SK-N-SH (cell line): ENCODE measurements at regions not wholly inside any gene's neighbourhood (a gene's known extent, or its start where the extent isn't known, plus 50 kb on each side); places are given as distances from the start of the nearest gene placed in this dataset.

Experiments
- CTCF ChIA-PET: fragments of 300-600, 350-600 bp; formaldehyde crosslinking; extraction: SDS; loops from one replicate; lab custom pipeline; 2021; lab: Yijun Ruan, JAX
- POLR2A ChIA-PET: fragments of 350-600 bp; sonication (Branson Sonifier 250); formaldehyde crosslinking; extraction: SDS; loops from one replicate; lab custom pipeline; 2020; ENCODE audit warnings: antibody characterized with exemption, inconsistent platforms; lab: Yijun Ruan, JAX
- DNase-seq: peaks from one replicate; pipeline ENCODE4 v3.0.0; 2012
- H2AFZ ChIP-seq: fragments of 200-600 bp; sonication (generic); 2 replicates; pipeline ENCODE4 v1.8.1; 2016; ENCODE audit warnings: antibody characterized with exemption, mild to moderate bottlenecking, low read depth
- H3F3A ChIP-seq: fragments of 200-600 bp; sonication (generic); replicated peaks from 2 replicates; pipeline ENCODE3; 2016; ENCODE audit warnings: antibody characterized with exemption, mild to moderate bottlenecking; ENCODE audit not compliant: insufficient read depth
- H3K27ac ChIP-seq, 2 experiments: fragments of 200-500 bp in 1 of 2; fragments of 200-600 bp in 1 of 2; sonication (Bioruptor generic) in 1 of 2; sonication (generic), shearing (Covaris generic) in 1 of 2; 2 replicates each; pipeline versions ENCODE4 v1.5.1 to v1.6.1; 2014 to 2016; ENCODE audit warnings: low read depth in 2 of 2, inconsistent platforms in 1 of 2, low read length in 1 of 2, mild to moderate bottlenecking in 1 of 2, mixed read lengths in 1 of 2
- H3K27me3 ChIP-seq: fragments of 200-600 bp; sonication (generic), shearing (Covaris generic); 2 replicates; pipeline ENCODE4 v1.6.1; 2016; ENCODE audit warnings: mixed run types; ENCODE audit not compliant: insufficient read depth
- H3K36me3 ChIP-seq, 2 experiments: fragments of 200-500 bp in 1 of 2; fragments of 200-600 bp in 1 of 2; sonication (Bioruptor generic) in 1 of 2; sonication (generic) in 1 of 2; replicated peaks in 1 of 2; 2 replicates each; pipeline versions ENCODE3 to v1.5.1; 2014 to 2016; ENCODE audit warnings: low read length in 1 of 2, mild to moderate bottlenecking in 1 of 2; ENCODE audit not compliant: insufficient read depth in 2 of 2, control insufficient read depth in 1 of 2
- H3K4me1 ChIP-seq, 2 experiments: fragments of 200-500 bp in 1 of 2; fragments of 200-600 bp in 1 of 2; sonication (Bioruptor generic) in 1 of 2; sonication (generic), shearing (Covaris generic) in 1 of 2; 2 replicates each; pipeline versions ENCODE4 v1.5.1 to v1.6.1; 2014 to 2016; ENCODE audit warnings: low read depth in 1 of 2, low read length in 1 of 2, mixed run types in 1 of 2; ENCODE audit not compliant: insufficient read depth in 2 of 2, control insufficient read depth in 1 of 2
- H3K4me2 ChIP-seq: fragments of 200-600 bp; sonication (generic), shearing (Covaris generic); 2 replicates; pipeline ENCODE4 v1.6.1; 2017; ENCODE audit warnings: mixed run types
- H3K4me3 ChIP-seq, 2 experiments: fragments of 200-500 bp in 1 of 2; fragments of 200-600 bp in 1 of 2; sonication (Bioruptor generic) in 1 of 2; sonication (generic), shearing (Covaris generic) in 1 of 2; 2 replicates each; pipeline versions ENCODE4 v1.5.1 to v1.8.1; 2014 to 2016; ENCODE audit warnings: low read depth in 2 of 2, inconsistent platforms in 1 of 2, low read length in 1 of 2, mild to moderate bottlenecking in 1 of 2, mixed read lengths in 1 of 2, moderate library complexity in 1 of 2
- H3K79me2 ChIP-seq: fragments of 200-600 bp; sonication (generic); 2 replicates; pipeline ENCODE4 v1.8.1; 2017; ENCODE audit warnings: mild to moderate bottlenecking; ENCODE audit not compliant: insufficient read depth
- H3K9ac ChIP-seq: fragments of 200-600 bp; sonication (generic); 2 replicates; pipeline ENCODE4 v1.6.1; 2017; ENCODE audit warnings: mixed run types
- H3K9me2 ChIP-seq: fragments of 200-600 bp; sonication (generic); 2 replicates; pipeline ENCODE4 v1.6.1; 2017; ENCODE audit warnings: mixed run types
- H3K9me3 ChIP-seq: fragments of 200-600 bp; sonication (generic); 2 replicates; pipeline ENCODE4 v1.6.1; 2017; ENCODE audit warnings: mixed run types, mild to moderate bottlenecking, moderate library complexity
- H4K20me1 ChIP-seq: fragments of 200-600 bp; sonication (generic); 2 replicates; pipeline ENCODE4 v1.6.1; 2017; ENCODE audit warnings: mild to moderate bottlenecking, mixed run types; ENCODE audit not compliant: insufficient read depth
- CHD2 ChIP-seq: fragments of 150-350 bp; IDR thresholded peaks from 2 replicates; pipeline ENCODE4 v1.6.1; 2018; ENCODE audit warnings: low read length; ENCODE audit not compliant: partially characterized antibody
- CTCF ChIP-seq: fragments of 200-600 bp; sonication (generic); IDR thresholded peaks from 2 replicates; pipeline ENCODE4 v1.6.1; 2017; ENCODE audit warnings: antibody characterized with exemption, mild to moderate bottlenecking, moderate library complexity
- EP300 ChIP-seq, 2 experiments: IDR thresholded peaks; 2 replicates each; pipeline versions ENCODE4 v1.4.0 to v1.6.1; 2012; ENCODE audit warnings: borderline replicate concordance in 1 of 2, low read depth in 1 of 2, low read length in 1 of 2
- FOXJ3 ChIP-seq: sonication (generic); formaldehyde crosslinking; IDR thresholded peaks from 2 replicates; pipeline ENCODE4 v1.5.1; 2020; ENCODE audit warnings: mild to moderate bottlenecking, missing genetic modification reagents
- GABPA ChIP-seq: IDR thresholded peaks from 2 replicates; pipeline ENCODE4 v1.4.0; 2012; ENCODE audit warnings: low read depth, mild to moderate bottlenecking
- JUND ChIP-seq: IDR thresholded peaks from 2 replicates; pipeline ENCODE4 v1.4.0; 2012
- MXI1 ChIP-seq: IDR thresholded peaks from 2 replicates; pipeline ENCODE4 v1.6.1; 2012; ENCODE audit warnings: mild to moderate bottlenecking, low read depth, low read length, improper control_type of control experiment
- NRF1 ChIP-seq: IDR thresholded peaks from 2 replicates; pipeline ENCODE4 v1.6.1; 2012; ENCODE audit warnings: low read depth, mild to moderate bottlenecking, low read length
- PBX3 ChIP-seq: IDR thresholded peaks from 2 replicates; pipeline ENCODE4; 2012
- RXRA ChIP-seq: IDR thresholded peaks from 2 replicates; pipeline ENCODE4 v1.4.0; 2012; ENCODE audit warnings: low read depth, mild to moderate bottlenecking, borderline replicate concordance
- SIN3A ChIP-seq: IDR thresholded peaks from 2 replicates; pipeline ENCODE4 v1.6.1; 2012; ENCODE audit warnings: low read depth, mild to moderate bottlenecking, low read length, moderate library complexity, borderline replicate concordance
- TAF1 ChIP-seq: IDR thresholded peaks from 2 replicates; pipeline ENCODE4 v1.6.1; 2012; ENCODE audit warnings: low read depth, mild to moderate bottlenecking, low read length, moderate library complexity, borderline replicate concordance
- TEAD4 ChIP-seq: IDR thresholded peaks from 2 replicates; pipeline ENCODE4 v1.4.0; 2012; ENCODE audit warnings: mild to moderate bottlenecking, borderline replicate concordance; ENCODE audit not compliant: insufficient read depth
- USF2 ChIP-seq: fragments of 150-350 bp; IDR thresholded peaks from 2 replicates; pipeline ENCODE4 v1.6.1; 2017; ENCODE audit warnings: antibody characterized with exemption, low read length, low read depth, borderline replicate concordance
- YY1 ChIP-seq: IDR thresholded peaks from 2 replicates; pipeline ENCODE4 v1.4.0; 2012; ENCODE audit warnings: low read depth, mild to moderate bottlenecking
- WGBS: methylation state at CpG from one replicate; pipeline ENCODE4 v1.1.6; 2017; ENCODE audit warnings: low lambda C conversion rate; 5-methylcytosine and 5-hydroxymethylcytosine counted together

GRCh38 chr1:103900005-103900404, 150.3 kb downstream of the AMY1C start:
- Histone ChIP-seq H3K9me2 (no peaks in the 10 kb centered on the region), H3K9ac (no peak overlapping the region), H3F3A (no peaks in the 10 kb centered on the region), H3K4me2 (no peak overlapping the region), H2AFZ (no peak overlapping the region), H3K27ac (no peak overlapping the region), H3K4me1 (no peaks in the 10 kb centered on the region), H3K27me3 (no peaks in the 10 kb centered on the region), H3K36me3 (no peaks in the 10 kb centered on the region), H4K20me1 (no peaks in the 10 kb centered on the region), H3K79me2 (no peaks in the 10 kb centered on the region), H3K4me3 (no peak overlapping the region), H3K9me3 (no peaks in the 10 kb centered on the region)
- DNase-seq, result no peak
- ChIA-PET CTCF (no interaction called here), POLR2A (no interaction called here)
- TF ChIP-seq TEAD4 (no peak), RXRA (no peak), SIN3A (no peak), TAF1 (no peak), PBX3 (no peak), CTCF (no peak), JUND (no peak)
- WGBS, result 40% methylated on average over 3 of the region's 3 CpGs

GRCh38 chr1:103901072-103901471, 151.4 kb downstream of the AMY1C start:
- Histone ChIP-seq H3K9me3 (no peaks in the 10 kb centered on the region), H3K9me2 (no peaks in the 10 kb centered on the region), H3K9ac (no peak overlapping the region), H3K36me3 (no peaks in the 10 kb centered on the region), H4K20me1 (no peaks in the 10 kb centered on the region), H3K4me2 (no peak overlapping the region), H3K27ac (no peak overlapping the region), H2AFZ (no peak overlapping the region), H3K27me3 (no peaks in the 10 kb centered on the region), H3K4me3 (no peak overlapping the region), H3K4me1 (no peaks in the 10 kb centered on the region), H3K79me2 (no peaks in the 10 kb centered on the region), H3F3A (no peaks in the 10 kb centered on the region)
- POLR2A ChIA-PET, result no interaction called here
- CTCF ChIA-PET, result no interaction called here
- DNase-seq, result no peak
- 24% methylated on average over 4 of the region's 4 CpGs for WGBS
- no peak for TF ChIP-seq YY1
- no peak for TF ChIP-seq JUND
- TF ChIP-seq NRF1, result no peak
- TF ChIP-seq FOXJ3 (CRISPR knock-in tag), result no peak
- no peak for TF ChIP-seq MXI1
- no peak for TF ChIP-seq USF2
- TF ChIP-seq CHD2, result no peak
- no peak for TF ChIP-seq GABPA
- TF ChIP-seq EP300 (IDR thresholded peaks at IDR 0.05; ENCODE audit: borderline replicate concordance in 1 of 2, low read depth in 1 of 2, low read length in 1 of 2), result no peak
